AML-193 (cell line): ENCODE measurements at regions not wholly inside any gene's neighbourhood (a gene's known extent, or its start where the extent isn't known, plus 50 kb on each side); places are given as distances from the start of the nearest gene placed in this dataset.

Experiments
- DNase-seq, 2 experiments: peaks; one replicate each; lab custom pipeline; 2025; lab: John Stamatoyannopoulos, UW

DNA sequence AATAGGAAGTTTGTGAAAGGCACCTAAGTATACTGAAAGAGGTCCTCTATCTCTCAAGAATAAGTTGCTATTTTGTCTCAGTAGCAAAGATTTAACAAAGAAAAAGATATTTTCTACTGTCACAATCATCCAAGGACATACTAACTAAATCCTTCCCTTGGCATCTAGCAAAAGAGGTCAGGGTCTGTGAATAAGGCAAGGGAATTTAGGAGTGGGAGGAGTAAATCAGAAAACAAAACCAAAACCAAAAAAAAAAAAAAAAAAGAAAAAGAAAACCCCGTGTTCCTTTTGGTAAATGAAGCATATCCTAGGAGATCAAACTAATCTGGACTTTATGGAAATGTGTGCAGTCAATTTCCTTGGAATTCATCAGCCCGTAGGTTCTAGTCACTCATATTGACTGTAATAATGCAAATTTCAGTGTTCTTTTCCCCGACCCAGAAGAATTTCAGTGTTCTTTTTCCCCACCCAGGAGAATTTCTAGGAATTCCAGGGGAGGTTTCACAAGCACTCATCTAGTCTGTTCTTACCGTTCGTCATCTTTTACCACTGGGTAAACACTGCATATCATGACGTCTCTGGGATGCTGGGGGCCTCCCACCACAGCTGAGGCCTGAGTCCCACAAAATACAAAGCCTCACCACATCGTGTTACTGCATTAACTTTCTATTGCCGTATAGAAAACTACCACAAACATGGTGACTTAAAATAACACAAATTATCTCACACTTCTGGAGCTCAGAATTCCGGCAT, 113.8 kb upstream of the CCDC54 start:
- DNase-seq: no peak

DNA sequence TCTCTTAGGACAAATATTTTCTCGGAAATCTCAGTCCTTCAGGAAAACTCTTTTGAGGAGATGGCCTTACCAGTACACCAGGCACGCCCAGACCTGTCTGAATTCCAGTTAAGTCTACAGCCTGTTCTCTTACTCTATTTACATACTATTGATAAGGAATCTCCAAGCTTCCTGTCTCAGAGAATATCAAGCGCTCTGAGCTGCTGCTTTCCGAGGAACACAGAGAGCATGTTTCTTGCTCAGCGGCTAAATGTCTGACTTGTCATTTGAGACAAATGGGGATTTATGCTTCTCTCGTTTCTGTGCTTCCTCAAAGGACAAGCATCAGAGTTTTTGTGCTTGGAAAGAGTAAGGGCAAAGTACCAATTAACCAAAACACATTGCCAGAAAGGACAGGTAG, 112.4 kb upstream of the CCDC54 start:
- no peak for DNase-seq

DNA sequence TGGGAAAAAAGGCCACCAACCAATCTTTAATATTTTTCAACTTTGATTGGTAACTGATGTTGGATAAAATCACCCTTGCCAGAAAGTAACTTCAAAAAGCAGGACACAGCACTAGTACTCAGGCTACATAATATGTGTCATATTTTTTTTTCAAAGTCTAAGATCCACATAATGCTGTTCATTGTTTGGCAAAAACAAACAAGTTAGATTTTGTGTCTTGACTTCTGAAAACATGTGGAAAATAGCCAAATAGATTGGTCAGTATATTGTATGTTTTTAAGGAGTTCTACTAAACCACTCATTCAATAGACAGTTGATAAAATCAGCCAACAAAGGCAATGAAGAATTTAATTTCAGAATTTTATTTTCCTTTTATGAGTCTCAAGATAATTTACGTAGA, 111.7 kb upstream of the CCDC54 start:
- DNase-seq: no peak

DNA sequence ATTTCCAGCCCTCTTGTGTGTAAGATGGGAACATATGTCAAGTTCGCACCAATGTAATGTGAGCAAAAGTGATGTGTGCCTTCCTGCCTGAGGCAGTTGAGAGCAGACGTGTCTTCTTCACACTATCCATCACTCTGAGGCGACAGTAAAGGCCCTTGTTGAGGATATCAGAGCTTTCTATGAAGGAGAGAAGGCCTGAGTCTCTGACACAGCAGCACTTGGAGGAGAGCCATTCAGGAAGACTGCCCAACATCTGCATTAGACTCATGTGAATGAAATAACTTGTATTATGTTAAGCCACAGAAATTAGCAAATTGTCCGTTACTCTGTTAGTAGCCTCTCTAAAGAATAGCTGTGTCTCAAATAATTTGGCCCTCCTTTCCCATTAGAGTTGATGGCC, 108.8 kb upstream of the CCDC54 start:
- no peak for DNase-seq

DNA sequence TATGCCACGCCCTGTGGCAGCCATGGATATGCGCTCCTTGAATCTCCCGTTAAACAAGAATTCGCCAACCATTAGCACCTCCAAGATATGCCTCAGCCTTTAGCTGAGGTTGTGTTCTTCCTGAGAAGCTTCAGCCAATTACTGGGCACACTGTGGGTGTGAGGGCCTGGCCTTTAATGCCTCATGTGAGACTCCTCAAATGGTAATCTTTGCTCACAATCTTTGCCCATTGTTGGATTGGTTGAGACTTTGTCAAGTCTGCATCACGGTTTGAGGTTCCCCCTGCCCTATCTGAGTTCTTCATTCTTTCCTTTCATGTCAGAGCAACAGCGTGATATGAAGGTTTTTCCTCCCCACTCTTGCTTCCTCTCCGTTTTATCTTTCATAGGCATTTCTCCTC, 108.1 kb upstream of the CCDC54 start:
- DNase-seq: no peak

DNA sequence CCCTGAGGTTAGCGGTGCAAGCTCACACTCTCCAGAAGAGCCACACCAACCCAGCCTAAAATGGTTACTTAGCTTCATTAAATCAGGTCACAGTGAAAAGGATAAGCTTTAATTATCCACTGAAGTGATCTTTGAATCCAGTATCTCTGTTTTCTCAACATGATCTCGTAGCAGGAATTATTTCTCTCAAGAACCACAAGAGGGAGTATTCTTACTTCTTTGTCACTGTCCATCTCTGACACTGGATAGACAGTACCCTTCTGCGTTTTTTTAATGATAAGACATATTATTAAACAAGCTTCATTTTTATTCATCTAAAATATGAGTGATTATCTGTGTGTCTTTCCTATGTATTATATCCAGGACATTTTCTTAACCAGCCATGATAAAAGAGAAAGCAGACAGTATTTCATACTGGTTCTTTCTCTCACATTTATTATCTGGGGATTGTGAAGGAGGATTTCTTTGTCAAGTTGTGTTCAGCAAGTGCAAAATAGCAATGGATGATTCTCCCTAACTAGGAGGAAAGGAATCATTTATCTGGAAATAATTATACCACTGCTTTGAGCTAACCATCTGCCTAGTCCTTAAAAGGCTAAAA, 105.4 kb upstream of the CCDC54 start:
- peak; percentile 79 to 81 for DNase-seq

DNA sequence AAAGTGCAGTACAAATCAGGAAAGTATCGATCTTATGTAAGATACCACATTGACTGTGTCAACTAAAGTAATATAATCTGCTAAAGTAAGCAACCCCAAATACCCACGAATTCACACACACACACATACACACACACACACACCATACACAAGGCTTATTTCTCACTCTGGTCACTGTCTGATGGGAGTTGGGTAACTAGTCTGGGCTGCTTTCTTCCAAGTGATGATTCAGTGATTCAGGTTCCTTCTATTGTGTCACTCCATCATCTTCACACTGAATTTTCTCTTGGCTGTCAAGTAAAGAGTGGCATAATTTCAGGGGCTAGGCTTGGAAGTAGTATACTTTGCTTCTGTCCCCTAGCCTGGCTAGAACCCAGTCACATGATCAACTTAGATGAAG, 104.8 kb upstream of the CCDC54 start:
- DNase-seq: no peak

DNA sequence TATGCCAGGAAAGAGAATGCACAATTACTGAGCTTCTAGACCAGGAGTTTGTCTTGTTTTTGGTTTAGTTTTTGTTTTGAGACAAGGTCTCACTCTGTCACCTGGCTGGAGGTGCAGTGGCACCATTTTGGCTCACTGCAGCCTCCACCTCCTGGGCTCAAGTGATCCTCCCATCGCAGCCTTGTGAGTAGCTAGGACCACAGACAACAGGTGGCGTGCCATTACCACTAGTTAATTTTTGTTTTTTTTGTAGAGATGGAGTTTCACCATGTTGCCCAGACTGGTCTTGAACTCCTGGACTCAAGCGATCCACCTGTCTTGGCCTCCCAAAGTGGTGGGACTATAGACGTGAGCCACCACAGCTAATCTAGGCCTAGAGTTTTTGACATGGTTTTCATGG, 104.4 kb upstream of the CCDC54 start:
- DNase-seq: no peak

DNA sequence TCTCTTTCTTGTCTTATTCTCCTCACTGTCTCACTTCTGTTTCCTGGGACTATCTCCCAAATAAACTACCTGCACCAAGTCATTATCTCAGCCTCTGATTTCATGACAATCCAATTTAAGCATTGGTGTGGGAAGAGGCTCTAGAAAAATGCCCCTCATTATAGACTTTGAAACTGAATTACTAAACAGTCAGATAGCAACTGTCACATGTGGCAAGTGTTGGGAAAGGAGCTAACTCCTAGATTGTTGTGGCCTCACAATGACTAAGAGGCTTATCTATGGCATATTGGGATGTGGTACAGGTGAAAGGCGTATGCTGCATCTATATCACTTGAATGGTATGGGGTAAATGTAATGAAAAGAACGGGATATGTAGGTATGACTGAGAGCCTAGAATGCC, 103.5 kb upstream of the CCDC54 start:
- no peak for DNase-seq

DNA sequence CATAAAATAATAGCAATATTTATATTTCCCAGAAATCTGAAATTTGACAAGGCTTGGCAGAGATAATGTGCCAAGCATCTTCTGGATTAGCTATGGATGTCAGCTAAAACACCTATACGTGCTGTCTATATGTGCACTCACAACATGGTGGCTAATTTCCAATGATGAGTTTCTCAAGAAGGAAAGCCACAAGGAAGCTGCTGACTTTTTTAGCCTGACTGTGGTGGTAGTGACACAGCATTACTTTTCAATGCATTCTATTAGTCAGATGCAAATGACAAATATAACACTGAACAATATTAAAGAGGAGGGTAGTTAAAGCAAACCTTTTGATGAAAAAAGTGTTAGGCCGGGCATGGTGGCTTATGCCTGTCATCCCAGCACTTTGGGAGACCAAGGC, 101.7 kb upstream of the CCDC54 start:
- DNase-seq: no peak

DNA sequence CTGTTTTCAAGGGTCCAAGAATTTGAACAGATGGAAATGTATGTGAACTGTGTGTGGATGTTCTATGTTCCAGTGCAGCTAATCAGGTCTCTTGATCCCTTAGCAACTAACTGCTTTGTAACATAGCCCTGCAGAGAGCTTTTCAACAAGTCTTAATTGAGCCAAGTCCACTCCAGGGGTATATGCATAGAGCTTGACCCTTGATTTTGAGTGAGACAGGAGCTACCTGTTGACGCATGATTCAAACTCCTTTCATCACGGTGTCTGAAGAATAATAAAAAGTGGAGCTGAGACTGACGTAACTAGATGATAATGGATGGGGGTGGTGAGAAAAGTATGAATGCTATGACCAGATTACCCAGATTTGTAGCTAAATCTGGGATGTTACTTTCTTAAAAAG, 93.3 kb upstream of the CCDC54 start:
- no peak for DNase-seq

DNA sequence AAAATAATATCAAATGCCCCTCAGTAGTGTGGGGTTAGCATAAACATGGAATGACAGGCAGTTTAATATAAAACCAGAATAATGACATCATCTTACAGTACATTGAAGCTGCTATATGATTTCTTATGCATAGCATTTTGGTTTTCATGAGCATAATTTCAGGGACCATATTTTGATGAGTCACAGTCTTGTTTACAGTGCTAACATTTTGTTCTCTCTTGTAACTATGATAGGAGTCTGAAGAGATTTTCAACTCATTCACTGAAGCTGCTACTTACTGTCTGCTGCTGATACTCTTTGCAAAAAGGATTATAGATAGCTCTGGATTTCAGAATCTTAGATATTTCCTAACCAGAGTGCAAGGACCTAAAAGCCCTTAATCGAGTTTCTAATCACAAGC, 92.6 kb upstream of the CCDC54 start:
- DNase-seq: no peak

DNA sequence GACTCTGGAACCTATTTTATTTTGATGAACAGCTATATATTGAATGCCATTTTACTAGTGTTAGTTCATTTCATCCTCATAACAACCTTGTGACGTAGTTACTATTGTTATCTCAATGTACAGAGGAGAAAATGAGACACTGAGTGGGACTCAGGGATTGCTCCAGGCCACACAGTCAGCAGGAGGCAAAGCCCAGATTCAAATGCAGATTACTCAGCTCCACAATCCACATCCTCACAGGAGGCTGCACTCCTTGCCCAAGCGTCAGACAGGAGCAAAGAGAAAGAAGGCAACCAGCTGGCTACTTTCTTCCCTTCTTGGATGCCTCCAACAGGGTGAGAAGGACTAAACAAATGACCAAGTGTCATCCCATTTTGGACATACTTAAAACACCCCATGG, 92.0 kb upstream of the CCDC54 start:
- no peak for DNase-seq

DNA sequence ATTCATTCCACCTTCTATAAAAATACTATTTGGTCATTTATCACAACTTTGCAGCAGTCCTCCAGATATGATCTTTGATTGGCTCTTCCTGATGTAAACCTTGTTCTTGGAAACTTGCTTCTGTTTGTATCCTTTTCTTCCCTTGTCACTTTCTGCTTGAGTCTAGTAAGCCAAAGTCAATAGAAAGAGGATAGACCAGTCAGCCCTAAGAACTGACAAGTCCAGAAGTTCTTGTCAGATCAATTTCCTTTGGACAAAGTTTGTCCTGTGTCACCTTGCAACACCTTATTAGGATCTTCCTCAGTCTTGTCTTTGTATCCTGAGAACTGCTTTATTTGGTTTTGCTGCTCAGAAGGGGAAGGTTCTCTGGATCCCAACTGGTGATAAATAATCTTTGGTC, 87.9 kb upstream of the CCDC54 start:
- DNase-seq: no peak

DNA sequence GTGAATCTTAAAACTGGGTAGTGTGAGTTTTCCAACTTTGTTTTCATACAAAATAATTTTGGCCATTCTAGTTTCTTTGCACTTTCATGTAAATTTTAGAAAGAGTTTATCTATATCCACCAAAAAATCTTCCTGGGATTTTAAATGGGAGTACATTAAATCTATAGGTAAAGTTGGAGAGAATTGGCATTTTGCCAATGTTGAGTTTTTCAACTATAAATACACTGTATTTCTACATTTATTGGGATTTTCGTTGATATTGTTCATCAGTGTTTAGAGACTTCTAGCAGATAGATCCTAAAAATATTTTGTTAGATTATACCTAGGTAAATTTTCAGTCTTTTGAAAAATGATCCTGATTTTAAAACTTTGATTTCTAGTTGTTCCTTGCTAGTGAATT, 83.1 kb upstream of the CCDC54 start:
- no peak for DNase-seq

DNA sequence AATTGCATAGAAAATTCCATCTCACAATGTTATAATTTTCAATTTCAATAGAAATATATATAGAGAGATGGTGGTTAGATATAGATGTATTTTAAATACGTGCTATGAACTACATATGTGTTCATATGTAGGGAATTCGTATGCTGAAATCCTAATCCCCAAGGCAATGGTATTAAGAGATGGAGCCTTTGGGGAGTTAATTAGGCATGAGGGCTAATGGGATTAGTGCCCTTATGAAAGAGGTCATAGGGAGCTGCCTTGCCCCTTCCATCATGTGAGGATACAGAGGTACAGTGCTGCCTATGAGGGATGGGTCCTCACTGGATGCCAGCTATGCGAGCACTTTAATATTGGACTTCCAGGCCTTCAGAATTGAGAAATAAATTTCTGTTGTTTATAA, 79.6 kb upstream of the CCDC54 start:
- no peak for DNase-seq

DNA sequence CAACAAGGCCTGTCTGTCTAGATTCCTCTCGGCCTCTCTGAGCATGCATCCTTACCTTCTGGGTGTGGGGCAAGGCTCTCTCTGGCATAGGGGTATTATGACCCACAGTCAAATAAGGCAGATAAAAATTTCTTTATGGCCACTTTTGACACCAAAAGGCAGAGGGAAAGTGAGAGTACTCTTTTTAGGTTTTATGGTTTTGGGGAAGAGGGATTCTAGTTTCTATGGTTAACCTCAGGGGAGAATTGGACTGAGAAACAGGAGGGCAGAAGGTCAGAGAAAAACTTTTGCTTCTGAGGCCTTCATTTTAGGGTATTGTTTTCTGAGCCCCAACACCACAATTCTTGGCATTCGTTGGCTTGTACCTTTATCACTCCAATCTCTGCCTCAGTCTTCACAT, 70.0 kb upstream of the CCDC54 start:
- DNase-seq: no peak

DNA sequence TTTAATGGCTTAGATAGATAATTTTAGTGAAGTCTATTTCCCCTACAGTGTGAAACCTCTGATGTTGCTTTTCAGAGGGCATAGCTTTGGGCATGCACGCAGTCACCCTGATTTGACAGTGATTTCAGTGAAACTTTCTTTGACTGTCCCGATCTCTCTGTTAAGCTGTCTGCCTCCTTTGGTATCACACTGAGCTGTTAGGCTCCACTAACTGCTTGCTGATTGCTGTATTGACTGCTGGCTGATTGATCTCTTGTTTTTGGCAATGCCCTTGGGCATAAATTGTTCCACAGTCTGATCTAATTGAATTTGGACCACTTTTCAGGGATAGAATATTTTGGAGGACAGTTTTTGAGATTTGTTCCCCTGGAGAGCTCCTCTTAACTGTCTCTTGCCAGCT, 68.5 kb upstream of the CCDC54 start:
- DNase-seq: no peak

DNA sequence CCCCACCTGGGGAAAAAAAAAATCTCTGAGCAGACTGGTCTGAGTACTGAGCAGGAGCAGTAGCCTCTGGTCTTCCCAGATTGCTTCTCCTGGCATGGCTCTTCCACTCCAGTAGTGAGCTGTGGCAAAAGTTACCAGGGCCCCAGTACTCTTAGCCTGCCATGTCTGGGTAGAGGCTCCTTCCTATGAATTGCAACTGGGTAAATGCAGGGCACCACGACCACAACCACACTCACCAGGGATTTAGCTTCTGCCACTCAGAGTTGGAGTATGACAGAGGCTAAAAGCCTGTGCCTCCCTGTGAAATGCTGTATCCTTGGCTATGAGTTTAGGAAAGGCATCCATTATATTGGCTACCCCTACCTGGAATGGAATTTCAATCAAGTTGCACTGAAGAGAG, 67.9 kb upstream of the CCDC54 start:
- DNase-seq: no peak

DNA sequence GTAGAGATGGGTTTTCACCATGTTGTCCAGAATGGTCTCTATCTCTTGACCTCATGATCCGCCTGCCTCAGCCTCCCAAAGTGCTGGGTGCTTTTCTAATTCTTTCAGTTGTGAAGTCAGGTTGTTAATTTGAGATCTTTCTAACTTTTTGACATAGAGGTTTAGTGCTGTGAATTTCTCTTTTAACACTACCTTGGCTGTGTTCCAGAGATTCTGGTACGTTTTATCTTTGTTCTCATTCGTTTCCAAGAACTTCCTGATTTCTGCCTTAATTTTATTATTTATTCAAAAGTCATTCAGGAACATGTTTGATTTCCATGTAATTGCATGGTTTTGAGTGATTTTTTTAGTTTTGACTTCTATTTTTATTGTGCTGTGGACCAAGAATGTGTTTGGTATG, 63.5 kb upstream of the CCDC54 start:
- DNase-seq: no peak

DNA sequence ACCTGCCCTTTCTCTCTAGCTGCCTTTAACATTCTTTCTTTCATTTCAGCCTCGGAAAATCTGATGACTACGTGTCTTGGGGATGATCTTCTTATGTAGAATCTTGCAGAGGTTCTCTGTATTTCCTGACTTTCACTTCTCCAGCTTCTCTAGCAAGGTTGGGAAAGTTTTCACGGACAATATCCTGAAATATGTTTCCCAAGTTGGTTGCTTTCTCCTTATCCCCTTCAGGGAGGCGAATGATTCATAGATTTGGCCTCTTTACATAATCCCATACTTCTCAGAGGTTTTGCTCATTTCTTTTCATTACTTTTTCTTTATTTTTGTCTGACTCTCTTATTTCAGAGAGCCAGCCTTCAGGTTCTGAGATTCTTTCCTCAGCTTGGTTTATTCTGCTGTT, 62.1 kb upstream of the CCDC54 start:
- no peak for DNase-seq

DNA sequence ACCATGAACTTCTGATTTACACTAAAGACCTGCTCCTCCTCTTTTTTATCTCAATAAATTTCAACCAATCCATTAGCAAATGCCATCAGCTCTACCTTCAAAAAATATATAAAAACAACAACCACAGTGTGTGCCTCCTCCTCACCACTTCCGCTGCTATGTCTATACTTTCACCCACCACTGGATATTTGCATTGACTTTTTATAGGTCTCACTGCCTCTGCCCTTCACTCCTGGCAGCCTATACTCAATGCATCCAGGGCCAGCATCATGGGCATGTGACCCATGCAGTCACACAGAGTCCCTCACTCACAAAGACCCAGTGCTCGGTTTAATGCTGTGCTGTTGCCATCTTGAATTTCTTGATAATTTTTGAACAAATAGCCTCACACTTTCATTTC, 53.5 kb upstream of the CCDC54 start:
- no peak for DNase-seq

DNA sequence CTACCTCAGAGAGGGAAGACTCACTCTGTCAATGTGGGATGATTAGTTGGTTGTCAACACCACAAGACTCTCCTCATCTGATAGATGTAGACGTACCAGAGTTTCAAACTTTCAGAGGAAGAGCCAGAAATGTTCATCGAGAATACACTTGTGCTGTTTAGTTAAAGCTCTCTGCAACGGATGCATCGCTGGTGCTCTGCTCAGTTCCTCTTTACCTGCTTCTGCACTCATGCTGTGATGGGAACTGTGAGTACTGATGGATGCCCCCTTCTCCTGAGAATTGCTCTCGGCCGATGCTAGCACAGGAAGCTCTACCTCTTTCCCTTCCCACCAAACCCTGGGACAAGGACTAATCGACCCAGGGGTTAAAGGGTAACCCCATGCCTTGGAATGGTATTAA, 51.8 kb upstream of the CCDC54 start:
- DNase-seq: no peak
